Posterior cingulate gyrus (tissue), 11 donors: ENCODE measurements at regions not wholly inside any gene's neighbourhood (a gene's known extent, or its start where the extent isn't known, plus 50 kb on each side); places are given as distances from the start of the nearest gene placed in this dataset.
A peak's percentile ranks its signal among the peaks of the same experiment; 100 is the strongest.

Experiments used
- DNase-seq, 10 donors: peaks; one replicate each; pipeline versions ENCODE4 v3.0.0 to v3.0.0-alpha.2; 2020 to 2021; ENCODE audit warnings: mixed read lengths in 3 of 10
- intact Hi-C: fragments of 100-400 bp; cut with DNase I; formaldehyde crosslinking; loops from one replicate; pipeline ENCODE4 v1.15.1; 2023

DNA sequence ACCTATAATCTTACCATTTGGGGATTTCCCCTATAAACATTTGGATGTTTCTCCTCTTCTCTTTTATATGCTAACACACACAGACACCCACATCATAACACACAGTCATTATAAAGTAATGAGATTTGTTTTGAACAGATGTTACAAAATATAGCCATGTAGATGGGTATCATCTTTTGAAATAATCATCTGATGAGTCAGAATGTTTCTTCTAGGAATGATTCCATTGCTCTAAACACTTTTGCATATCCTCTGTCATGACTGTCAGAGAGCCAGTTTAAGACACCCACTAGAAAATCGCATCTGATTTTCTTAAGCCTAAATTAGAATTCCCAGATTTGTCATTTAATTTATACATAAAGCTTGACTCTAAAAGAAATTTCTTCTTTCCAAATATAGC lies 442.6 kb downstream of the CMPK2 start:
- DNase-seq: no peak
- intact Hi-C loops: no loop called here

DNA sequence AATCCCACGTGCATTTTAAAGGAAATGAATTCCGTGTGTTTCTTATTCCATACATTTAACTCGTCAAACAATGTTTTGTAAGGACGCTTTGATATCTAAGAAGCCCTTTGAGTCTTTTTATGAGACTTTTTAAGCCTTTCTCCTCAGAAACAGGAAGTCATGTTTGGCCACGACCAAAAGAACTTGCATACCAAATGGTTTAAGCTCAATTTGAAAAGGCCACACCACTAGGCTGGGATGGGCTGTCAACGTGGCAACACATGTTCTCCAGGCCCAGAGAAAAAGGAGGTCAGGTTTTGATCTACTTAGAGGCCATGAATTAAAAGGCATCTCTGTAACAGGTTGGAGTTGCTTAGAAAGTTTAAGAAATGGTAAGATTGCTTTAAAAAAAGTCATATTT lies 441.8 kb downstream of the CMPK2 start:
- intact Hi-C loops: no loop called here
- no peak for DNase-seq

DNA sequence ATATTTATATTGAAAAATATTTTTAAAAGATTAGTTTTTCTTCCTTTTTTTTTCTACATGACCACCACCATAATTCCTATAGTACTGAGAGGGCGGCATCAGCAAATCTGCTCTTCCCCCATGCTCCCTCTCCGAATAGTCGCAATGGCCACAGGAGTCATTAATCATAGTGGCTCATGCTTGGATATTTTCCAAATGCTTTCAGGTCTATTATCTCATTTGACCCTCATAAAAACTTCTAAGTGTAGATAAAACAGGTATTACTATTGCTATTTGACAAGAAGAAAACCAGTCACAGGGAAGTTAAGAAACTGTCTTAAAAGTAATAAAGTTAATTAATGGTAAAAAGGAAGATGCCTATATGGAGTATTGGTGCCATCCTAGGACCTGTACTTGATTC lies 440.7 kb downstream of the CMPK2 start:
- intact Hi-C loops: no loop called here
- DNase-seq: no peak

DNA sequence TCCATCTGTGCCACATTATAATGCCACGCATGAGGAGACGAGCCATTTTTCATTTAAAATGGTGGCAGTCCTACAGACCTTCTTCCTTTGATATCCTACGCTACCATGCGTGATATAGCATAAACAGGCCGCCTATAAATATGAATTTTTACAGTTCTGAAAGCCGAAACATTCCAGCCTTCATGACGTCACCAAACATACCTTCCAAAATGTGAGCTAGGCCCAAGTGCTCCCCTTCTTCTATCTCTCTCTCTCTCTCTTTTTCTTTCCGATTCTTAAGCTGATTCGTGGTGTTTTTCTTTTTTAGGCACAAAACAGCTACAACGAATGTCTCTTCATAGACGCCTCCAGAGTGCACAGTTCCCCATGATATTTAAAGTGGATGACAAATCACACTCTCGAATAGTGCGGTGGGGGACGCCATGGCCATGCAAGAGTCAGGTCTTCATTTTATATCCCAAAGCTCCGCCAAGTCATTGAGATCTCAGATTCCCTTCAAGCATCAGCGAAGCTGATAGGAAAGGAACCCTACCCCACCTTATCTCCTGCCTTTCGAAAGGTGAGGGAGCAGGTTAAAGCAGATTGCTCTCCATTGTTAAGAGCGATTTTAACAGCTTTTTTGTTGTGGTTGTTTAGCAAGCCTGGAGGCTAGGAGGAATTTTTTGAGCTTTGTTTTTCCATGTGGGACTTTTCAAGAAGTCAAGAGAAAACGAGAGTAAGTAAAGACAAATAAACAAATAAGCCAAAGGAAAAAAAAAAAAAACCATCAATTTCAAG lies 436.3 kb downstream of the CMPK2 start:
- intact Hi-C loops: no loop called here
- no peak for DNase-seq

DNA sequence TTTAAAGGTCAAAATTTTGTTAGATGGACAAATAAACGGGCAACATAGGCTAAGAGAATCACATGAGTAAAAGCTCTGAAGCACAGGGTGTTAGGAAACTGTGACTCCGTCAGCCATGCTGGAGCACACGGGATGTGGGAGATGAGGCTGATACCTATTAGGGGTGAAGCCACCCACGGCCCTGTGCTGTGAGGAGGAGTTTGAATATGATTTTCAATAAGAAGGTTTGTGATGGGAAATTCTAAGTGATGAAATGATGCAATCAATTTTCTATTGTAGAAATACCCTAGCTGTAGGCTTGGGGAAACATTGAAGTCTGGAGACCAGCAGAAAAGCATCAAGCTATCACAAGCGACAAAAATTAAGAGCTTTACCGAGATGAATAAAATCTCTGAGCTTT lies 431.3 kb downstream of the CMPK2 start:
- DNase-seq: no peak
- intact Hi-C loops: no loop called here

DNA sequence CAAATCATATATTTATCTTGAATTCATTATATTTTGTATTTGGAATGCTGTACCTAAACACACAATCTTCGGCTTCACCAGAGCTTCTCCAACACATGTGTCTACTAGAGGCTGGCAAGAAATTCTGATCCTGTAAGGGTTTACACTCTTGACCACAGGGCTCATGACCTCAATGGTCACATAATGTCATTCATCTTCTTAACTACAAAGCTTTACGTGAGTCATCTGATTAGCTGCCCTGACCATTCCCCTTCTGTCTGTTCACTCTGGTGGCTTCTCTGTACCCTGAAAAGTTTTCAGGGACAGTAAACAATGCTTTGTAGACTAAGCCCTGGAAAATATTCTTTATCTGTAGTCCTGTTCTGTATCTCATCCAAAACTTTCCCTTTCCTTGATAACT lies 423.9 kb downstream of the CMPK2 start:
- intact Hi-C loops: no loop called here
- DNase-seq: no peak

DNA sequence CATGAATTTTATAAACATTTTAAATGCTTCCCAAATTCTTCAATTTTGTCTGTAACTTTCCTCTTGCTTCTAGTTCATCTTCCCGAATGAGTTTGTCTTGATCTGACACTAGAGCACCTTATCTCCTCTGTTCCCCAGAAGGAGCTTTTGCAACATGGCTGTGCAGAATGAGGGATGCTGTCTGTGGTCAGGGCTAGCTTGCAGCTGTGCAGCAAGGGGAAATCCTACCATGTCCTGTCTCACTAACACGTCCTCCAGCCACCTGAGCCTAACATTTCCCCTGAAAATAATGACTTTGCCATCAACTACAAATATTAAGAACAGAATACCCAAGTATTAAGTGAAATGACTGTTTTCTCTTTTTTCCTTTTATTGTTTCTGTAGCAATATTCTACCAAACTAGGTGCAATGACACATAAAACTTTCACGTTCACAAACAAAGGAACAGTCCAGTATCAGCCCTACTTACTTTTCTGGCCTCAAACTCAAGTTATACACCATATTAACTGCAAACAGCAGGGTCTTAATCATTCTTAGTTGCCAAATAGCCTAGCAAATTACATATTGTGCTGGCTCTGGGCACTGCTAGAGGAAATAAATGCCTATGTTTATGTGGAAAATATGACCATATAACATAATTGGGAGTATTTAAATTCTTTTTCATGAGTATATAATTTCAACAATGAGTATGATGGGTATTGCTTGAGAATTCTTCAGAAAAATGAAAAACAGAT lies 423.3 kb downstream of the CMPK2 start:
- DNase-seq: no peak
- intact Hi-C loops: no loop called here

DNA sequence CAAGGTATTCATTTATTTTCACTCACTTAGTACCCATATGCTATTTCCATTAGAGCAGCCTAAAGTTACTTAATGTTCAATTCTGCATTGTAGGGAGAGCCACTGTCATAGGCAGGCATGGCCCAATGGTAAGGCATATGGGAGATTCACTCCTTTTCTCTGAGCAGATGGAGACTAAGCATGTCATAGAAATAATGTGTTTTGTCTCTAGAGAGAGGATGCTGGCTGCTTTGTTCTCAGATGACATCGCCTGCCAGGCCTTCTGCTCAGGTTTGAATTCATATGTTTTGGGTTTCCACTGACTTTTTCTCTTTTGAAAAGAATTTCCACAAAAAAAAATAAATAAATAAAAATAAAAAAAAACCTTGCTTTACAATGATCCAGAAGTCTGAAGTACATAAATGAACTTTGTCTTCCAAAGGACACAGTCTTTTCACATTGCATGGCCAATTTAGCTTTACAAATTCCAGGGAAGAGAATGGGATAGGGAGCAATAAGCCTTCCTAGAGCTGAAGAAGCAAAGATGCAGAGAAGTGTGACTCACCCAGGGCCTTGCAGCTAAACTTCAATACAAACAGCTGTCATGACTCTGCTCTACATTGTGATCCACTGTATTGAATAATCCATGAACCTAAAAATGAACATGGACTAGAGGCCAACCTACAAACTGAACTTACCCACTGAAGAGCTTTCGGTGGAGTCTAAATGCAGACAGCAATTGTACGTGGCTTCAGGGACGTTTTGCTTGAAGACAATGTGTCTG lies 422.5 kb downstream of the CMPK2 start:
- no peak for DNase-seq
- intact Hi-C loops: no loop called here

DNA sequence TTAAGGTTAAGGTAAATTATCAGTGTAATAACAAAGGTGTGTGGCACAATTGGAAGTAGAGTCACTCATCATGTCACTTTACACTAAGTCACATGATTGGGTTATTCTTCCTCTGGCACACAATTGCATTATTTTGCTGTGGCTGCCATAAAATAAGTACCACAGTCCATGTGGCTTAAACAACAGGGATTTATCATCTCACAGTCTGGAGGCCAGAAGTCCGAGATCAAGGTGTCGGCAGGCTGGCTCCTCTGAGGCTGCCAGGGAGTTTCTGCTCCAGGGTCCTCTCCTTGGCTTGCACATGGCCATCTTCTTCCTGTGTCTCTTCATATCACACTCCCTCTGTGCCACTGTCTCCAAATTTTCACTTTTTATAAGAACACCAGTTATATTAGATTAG lies 421.2 kb downstream of the CMPK2 start:
- intact Hi-C loops: no loop called here

DNA sequence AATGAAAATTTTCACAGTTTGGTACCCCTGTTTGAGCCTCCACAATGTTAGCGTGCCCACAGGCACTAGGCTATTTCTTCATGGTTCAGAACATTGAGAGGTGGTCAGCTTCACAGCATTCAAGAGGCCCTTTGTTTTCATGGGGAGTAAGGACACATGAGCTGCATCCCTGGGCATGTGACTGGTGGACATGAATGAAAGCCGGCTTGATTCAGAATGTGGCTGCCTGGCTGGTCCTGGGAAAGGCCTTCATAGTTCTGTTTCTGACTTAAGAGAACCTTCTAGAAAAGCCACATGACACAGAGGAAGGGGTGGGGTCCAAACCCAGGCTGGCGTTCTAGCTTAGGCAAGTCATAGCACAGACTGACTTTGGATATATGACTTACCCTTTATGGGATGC lies 420.6 kb downstream of the CMPK2 start:
- intact Hi-C loops: no loop called here
- peak in 1 of 10 donors; percentile 80 for DNase-seq

More for the DNA sequence above, 421.2 kb downstream of the CMPK2 start:
- DNase-seq: no peak

DNA sequence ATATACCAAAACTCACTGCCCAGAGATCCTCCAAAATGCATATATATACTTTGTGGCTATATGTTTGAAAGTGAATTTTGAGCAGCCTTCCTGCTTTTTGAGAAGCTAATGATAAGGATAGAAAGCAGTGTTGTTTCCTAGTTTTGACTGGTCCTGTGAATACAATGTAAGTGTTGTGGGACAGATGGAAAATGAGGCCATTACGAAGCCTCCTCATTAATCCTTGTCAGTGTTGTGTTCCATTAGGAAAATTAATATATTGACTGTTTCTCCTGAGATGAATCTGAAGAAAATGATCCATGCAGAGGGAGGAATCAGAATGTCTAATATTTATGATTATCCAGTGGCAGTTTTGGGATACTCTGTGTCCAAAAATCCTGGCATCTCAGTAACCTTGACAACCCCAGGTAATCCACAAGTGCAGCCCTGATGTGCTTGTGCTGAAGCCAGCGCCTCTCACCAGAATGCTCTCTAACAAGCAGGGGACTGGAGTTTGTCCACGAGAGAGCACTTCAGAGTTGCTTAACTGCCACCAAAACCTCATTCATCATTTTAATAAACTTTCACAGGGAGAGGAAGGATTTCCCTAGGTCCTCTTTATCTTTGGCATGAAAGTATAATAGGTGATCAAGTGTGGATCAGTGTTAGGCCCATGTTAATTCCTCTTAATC lies 418.6 kb downstream of the CMPK2 start:
- intact Hi-C loops: no loop called here

DNA sequence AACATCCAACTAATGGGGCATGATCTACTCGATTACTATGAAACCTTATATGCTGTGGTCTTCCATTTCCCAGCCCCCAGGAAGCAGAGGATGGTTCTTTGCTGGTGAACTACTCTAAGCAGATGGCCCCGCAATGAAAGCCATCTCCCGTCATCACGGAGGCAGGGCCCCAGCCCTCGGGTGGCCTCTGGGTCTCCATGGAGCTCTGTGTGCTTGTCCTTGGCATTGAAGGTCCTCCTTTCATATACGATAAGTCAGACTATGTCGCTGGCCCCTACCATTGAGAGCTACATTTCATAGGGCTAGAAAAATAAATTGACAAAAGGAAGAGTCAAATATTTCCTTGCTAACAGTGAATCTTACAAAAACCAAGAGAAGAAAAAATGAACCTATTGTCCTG lies 416.8 kb downstream of the CMPK2 start:
- intact Hi-C loops: no loop called here

More for the DNA sequence above, 418.6 kb downstream of the CMPK2 start:
- no peak for DNase-seq

DNA sequence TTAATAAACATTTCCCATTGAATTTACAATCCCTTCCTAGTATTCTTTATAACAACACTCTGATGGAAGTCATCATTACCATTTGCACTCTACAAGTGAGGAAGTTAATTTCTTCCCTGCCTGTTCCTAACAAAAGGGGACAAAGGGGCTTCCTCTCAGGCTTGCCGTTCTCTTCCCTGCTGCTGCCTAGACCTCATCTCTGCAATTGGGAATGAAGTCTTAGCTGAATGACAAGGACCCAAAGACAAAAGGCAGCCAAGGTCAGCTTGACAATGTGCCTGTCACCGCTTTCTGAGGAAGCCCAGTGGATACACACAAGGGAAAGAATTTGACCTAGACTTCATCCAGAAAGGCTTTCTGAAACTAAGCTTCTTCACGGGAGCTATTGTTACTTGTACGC lies 416.4 kb downstream of the CMPK2 start:
- DNase-seq: no peak
- intact Hi-C loops: no loop called here

More for the DNA sequence above, 416.8 kb downstream of the CMPK2 start:
- no peak for DNase-seq

DNA sequence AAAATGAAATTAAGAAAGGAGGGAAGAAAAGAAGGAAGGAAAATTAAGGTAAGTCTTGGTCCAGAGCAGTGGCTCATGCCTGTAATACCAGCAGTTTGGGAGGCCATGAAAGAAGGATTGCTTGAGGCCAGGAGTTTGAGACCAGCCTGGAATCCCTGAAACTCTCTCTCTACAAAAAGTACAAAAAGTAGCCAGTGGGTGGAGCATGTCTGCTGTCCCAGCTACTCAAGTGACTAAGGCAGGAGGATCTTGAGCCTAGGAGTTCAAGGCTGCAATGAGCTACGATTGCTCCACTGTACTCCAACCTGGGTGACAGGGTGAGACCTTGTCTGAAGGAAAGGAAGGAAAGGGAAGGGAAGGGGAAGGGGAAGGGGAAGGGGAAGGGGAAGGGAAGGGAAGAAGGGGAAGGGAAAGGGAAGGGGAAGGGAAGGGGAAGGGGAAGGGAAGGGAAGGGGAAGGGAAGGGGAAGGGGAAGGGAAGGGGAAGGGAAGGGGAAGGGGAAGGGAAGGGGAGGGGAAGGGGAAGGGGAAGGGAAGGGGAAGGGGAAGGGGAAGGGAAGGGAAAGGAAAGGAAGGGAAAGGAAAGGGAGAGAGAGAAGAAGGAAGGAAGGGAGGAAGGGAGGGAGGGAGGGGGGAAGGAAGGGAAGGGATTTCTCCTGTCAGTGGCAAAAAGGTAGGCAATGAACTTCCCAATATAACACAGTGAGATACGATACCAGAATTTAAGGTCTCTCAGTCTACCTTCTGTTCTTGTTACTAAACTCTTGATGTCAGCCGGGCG lies 412.8 kb downstream of the CMPK2 start:
- intact Hi-C loops: no loop called here
- no peak for DNase-seq

DNA sequence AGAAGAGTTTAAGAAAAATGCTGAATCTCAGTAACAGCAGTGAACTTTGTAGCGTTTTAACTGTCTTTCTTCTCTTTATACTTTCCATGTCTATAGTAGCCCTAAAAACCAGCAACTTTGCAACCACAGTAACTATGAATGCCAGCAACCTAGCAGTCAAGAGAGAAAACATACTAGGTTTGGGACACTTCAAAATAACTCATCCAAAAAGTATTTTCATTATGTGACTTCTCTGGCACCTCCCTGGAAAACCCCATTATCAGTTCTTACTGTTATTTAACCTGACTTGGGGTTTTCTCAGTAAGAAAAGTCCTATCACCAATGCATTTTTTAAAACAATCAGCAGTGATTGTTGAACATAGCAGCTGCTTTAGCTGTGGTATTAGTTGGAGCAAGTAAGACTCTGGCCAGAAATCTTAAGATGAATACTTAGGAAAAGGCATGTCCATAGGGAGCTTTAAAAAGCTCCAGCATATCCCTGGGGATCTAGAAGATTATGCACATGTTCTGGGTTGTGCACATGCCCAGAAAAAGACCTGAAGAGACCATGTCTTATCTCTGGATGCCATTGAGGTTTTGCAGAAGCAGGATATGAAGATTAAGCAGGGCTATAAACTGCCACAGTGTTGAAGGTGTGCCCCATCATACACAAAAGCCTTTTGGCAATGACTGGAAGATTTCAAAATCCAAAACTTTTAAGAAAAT lies 411.3 kb downstream of the CMPK2 start:
- intact Hi-C loops: no loop called here
- DNase-seq: no peak

DNA sequence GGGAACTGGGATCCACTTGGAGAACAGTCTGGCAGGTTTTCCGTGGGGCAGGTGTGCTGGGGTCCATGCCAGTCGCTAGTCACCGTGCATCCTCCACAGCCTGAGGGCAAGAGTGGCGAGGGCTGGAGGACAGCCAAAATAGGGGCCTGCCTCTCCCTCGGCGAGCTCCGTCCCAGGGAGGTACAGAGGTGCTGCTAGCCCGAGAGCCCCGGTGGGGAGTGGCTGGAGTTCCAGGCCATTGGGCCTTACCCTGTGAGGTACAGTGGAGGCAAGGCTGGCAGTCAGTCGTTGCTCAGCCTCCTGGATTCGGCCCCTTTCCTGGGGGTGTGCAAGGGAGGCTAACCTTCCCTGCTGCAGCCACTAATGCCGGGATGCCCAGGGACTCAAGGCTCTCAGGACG lies 406.6 kb downstream of the CMPK2 start:
- intact Hi-C loops: no loop called here

DNA sequence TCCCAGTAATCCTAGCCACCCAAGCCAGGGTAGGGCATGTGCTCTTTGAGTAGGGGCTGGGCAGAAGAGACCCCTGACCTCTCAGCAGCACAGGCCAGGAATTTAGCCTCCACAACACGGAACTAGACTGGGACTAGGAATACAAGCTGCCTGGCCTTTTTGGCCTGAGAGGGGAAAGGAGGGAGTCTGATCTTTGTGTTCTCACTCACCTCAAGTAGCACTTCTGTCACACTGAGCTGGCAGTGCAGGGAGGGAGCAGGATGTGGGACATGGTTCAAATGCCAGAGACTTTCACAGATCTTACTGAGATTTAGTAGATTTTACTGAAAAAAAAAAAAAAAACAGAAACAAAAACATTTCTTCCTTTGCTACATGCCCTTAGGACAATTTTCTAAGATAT lies 395.2 kb downstream of the CMPK2 start:
- DNase-seq: peak in 1 of 10 donors; percentile 31
- intact Hi-C loops: no loop called here

More for the DNA sequence above, 406.6 kb downstream of the CMPK2 start:
- peak in 2 of 10 donors; percentile 7 to 75 for DNase-seq

DNA sequence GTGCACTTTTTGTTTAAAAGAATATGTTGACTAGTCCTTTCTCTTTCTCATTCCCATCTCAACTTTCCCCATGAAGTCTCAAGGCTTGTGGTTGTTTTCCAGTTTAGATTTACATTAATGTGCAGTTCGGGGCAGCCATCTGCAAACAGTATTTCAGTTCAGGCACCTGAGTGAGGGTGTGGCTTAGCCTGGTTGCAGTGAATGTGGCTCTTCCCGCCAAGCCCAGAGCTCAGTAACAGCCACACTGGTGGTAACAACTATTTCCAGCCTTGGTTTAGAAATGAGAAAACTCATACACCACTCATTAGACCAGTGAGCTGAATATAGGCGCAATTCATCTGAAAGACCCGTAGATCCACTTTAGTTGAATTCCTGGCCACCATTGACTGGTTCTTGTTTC lies 394.3 kb downstream of the CMPK2 start:
- intact Hi-C loops: no loop called here
- no peak for DNase-seq
